H1 (cell line): ENCODE measurements at regions not wholly inside any gene's neighbourhood (a gene's known extent, or its start where the extent isn't known, plus 50 kb on each side); places are given as distances from the start of the nearest gene placed in this dataset.

Experiments
- CTCF ChIA-PET: fragments of 300-600 bp; sonication (Branson Sonifier 250); formaldehyde crosslinking; loops from one replicate; lab custom pipeline; 2021; ENCODE audit not compliant: partially characterized antibody; lab: Charles Lee
- POLR2A ChIA-PET: fragments of 300-600 bp; sonication (Branson Sonifier 250); formaldehyde crosslinking; loops from one replicate; lab custom pipeline; 2021; ENCODE audit warnings: inconsistent platforms; ENCODE audit not compliant: partially characterized antibody; lab: Charles Lee
- DNase-seq, 2 experiments: peaks; one replicate each; pipeline versions ENCODE4 v3.0.0 to v3.0.0-alpha.2; 2010 to 2022; ENCODE audit warnings: low spot score in 2 of 2, low read depth in 1 of 2, mixed read lengths in 1 of 2
- FAIRE-seq: peaks from 2 replicates; lab custom pipeline; 2011; peaks lifted over from hg19 to GRCh38; lab: Jason Lieb, UNC
- H2AFZ ChIP-seq: 2 replicates; pipeline ENCODE4 v1.8.1; 2012; ENCODE audit warnings: low read length, inconsistent platforms
- H2AK5ac ChIP-seq: 2 replicates; pipeline ENCODE4 v1.6.1; 2013; ENCODE audit warnings: low read depth, low read length
- H2BK120ac ChIP-seq: replicated peaks from 2 replicates; pipeline ENCODE3; 2013; ENCODE audit warnings: low read depth, low read length, inconsistent platforms
- H2BK12ac ChIP-seq: 2 replicates; pipeline ENCODE4 v1.6.1; 2013; ENCODE audit warnings: low read depth, low read length
- H2BK15ac ChIP-seq: 2 replicates; pipeline ENCODE4 v1.6.1; 2013; ENCODE audit warnings: low read length
- H2BK20ac ChIP-seq: 2 replicates; pipeline ENCODE4 v1.6.1; 2013; ENCODE audit warnings: low read length
- H2BK5ac ChIP-seq: 2 replicates; pipeline ENCODE4 v1.6.1; 2013; ENCODE audit warnings: low read depth, low read length
- H3K14ac ChIP-seq: 2 replicates; pipeline ENCODE4 v1.6.1; 2013; ENCODE audit warnings: inconsistent platforms; ENCODE audit not compliant: insufficient read length
- H3K18ac ChIP-seq: 2 replicates; pipeline ENCODE4 v1.6.1; 2013; ENCODE audit warnings: low read length; ENCODE audit errors: extremely low read depth
- H3K23ac ChIP-seq: 2 replicates; pipeline ENCODE4 v1.6.1; 2013; ENCODE audit warnings: inconsistent platforms; ENCODE audit not compliant: insufficient read length
- H3K23me2 ChIP-seq: 2 replicates; pipeline ENCODE4 v1.6.1; 2013; ENCODE audit warnings: low read depth, low read length
- H3K27ac ChIP-seq: 2 replicates; pipeline ENCODE4 v1.6.1; 2011; ENCODE audit warnings: low read depth, low read length, inconsistent platforms
- H3K27me3 ChIP-seq, 4 experiments: replicated peaks in 1 of 4; 1 replicate in 1 of 4; 2 replicates in 3 of 4; pipeline versions ENCODE4 v1.6.1 to v1.8.1; 2011 to 2013; ENCODE audit warnings: low read length in 3 of 4, mild to moderate bottlenecking in 3 of 4, inconsistent platforms in 2 of 4, mixed read lengths in 2 of 4, moderate library complexity in 1 of 4; ENCODE audit not compliant: control insufficient read depth in 3 of 4, insufficient read depth in 3 of 4; ENCODE audit errors: extremely low read depth in 1 of 4
- H3K36me3 ChIP-seq, 4 experiments: 2 replicates each; pipeline versions ENCODE4 v1.6.1 to v1.8.1; 2011 to 2013; ENCODE audit warnings: mild to moderate bottlenecking in 4 of 4, low read length in 3 of 4, moderate library complexity in 2 of 4, control low read depth in 1 of 4, inconsistent platforms in 1 of 4; ENCODE audit not compliant: insufficient read depth in 4 of 4, control insufficient read depth in 2 of 4
- H3K4ac ChIP-seq: replicated peaks from 2 replicates; pipeline ENCODE3; 2013; ENCODE audit warnings: low read length, low read depth, mixed read lengths, inconsistent platforms; ENCODE audit not compliant: insufficient read length
- H3K4me1 ChIP-seq, 4 experiments: replicated peaks in 1 of 4; 1 replicate in 1 of 4; 2 replicates in 3 of 4; pipeline versions ENCODE4 v1.6.1 to v1.8.1; 2011 to 2013; ENCODE audit warnings: low read length in 3 of 4, inconsistent platforms in 2 of 4, mixed read lengths in 1 of 4; ENCODE audit not compliant: insufficient read depth in 4 of 4, control insufficient read depth in 3 of 4
- H3K4me2 ChIP-seq, 2 experiments: 2 replicates each; pipeline versions ENCODE4 v1.6.1 to v1.8.1; 2011 to 2013; ENCODE audit warnings: low read depth in 2 of 2, low read length in 2 of 2, control low read depth in 1 of 2, inconsistent platforms in 1 of 2, mild to moderate bottlenecking in 1 of 2; ENCODE audit not compliant: insufficient read depth in 1 of 2
- H3K4me3 ChIP-seq, 4 experiments: fragments of 200-600, 300-600 bp in 1 of 4; sonication (generic), shearing (Covaris generic), sonication (Bioruptor Twin) in 1 of 4; 2 replicates each; pipeline versions ENCODE4 v1.5.1 to v1.8.1; 2011 to 2016; ENCODE audit warnings: low read length in 4 of 4, low read depth in 3 of 4, control low read depth in 2 of 4, inconsistent platforms in 2 of 4, mild to moderate bottlenecking in 2 of 4, mixed read lengths in 1 of 4, moderate library complexity in 1 of 4; ENCODE audit not compliant: insufficient read depth in 2 of 4; ENCODE audit errors: extremely low read depth in 1 of 4
- H3K56ac ChIP-seq: replicated peaks from 2 replicates; pipeline ENCODE3; 2013; ENCODE audit warnings: low read depth, mild to moderate bottlenecking, mixed read lengths, low read length, inconsistent platforms; ENCODE audit not compliant: insufficient read length
- H3K79me1 ChIP-seq: 2 replicates; pipeline ENCODE4 v1.6.1; 2013; ENCODE audit warnings: low read depth, low read length, control low read depth
- H3K79me2 ChIP-seq, 2 experiments: 2 replicates each; pipeline versions ENCODE4 v1.6.1 to v1.8.1; 2012 to 2013; ENCODE audit warnings: low read length in 2 of 2, mild to moderate bottlenecking in 2 of 2, inconsistent platforms in 1 of 2; ENCODE audit not compliant: insufficient read depth in 2 of 2, control insufficient read depth in 1 of 2
- H3K9ac ChIP-seq, 4 experiments: replicated peaks in 1 of 4; 1 replicate in 1 of 4; 2 replicates in 3 of 4; pipeline versions ENCODE4 v1.6.1 to v1.8.1; 2011 to 2013; ENCODE audit warnings: low read depth in 3 of 4, low read length in 3 of 4, control low read depth in 2 of 4, mild to moderate bottlenecking in 2 of 4, moderate library complexity in 2 of 4, inconsistent platforms in 1 of 4; ENCODE audit errors: extremely low read depth in 1 of 4
- H3K9me3 ChIP-seq, 2 experiments: 2 replicates each; pipeline versions ENCODE4 v1.6.1 to v1.8.1; 2012 to 2013; ENCODE audit warnings: mild to moderate bottlenecking in 2 of 2, moderate library complexity in 2 of 2, control low read depth in 1 of 2, inconsistent platforms in 1 of 2, low read depth in 1 of 2, low read length in 1 of 2, mixed read lengths in 1 of 2; ENCODE audit not compliant: insufficient read depth in 2 of 2
- H4K20me1 ChIP-seq, 2 experiments: replicated peaks in 1 of 2; 2 replicates each; pipeline versions ENCODE3 to v1.8.1; 2011 to 2013; ENCODE audit warnings: inconsistent platforms in 2 of 2, low read length in 2 of 2, mild to moderate bottlenecking in 1 of 2; ENCODE audit not compliant: insufficient read depth in 2 of 2, control insufficient read depth in 1 of 2
- H4K5ac ChIP-seq: 2 replicates; pipeline ENCODE4 v1.6.1; 2013; ENCODE audit warnings: low read length, low read depth, mixed read lengths, inconsistent platforms; ENCODE audit not compliant: insufficient read length
- H4K8ac ChIP-seq: 2 replicates; pipeline ENCODE4 v1.8.0; 2013; ENCODE audit warnings: mild to moderate bottlenecking, moderate library complexity, low read length, inconsistent platforms; ENCODE audit not compliant: insufficient read depth; ENCODE audit errors: extremely low read depth
- H4K91ac ChIP-seq: replicated peaks from 2 replicates; pipeline ENCODE3; 2013; ENCODE audit warnings: low read length, mixed read lengths, inconsistent platforms; ENCODE audit not compliant: insufficient read length
- BCL11A ChIP-seq, 2 experiments: IDR thresholded peaks; one replicate each; pipeline ENCODE4 v1.6.1; 2011; ENCODE audit warnings: low read depth in 2 of 2, low read length in 2 of 2, mild to moderate bottlenecking in 2 of 2
- BRCA1 ChIP-seq: IDR thresholded peaks from 2 replicates; pipeline ENCODE4 v1.6.1; 2012; ENCODE audit warnings: low read depth, low read length, improper control_type of control experiment
- JUN ChIP-seq: IDR thresholded peaks from 2 replicates; pipeline ENCODE4 v1.6.1; 2011; ENCODE audit warnings: low read depth, mild to moderate bottlenecking, improper control_type of control experiment, low read length
- NANOG ChIP-seq: IDR thresholded peaks from 2 replicates; pipeline ENCODE4 v1.6.1; 2011; ENCODE audit warnings: low read length, low read depth, mild to moderate bottlenecking, inconsistent platforms; ENCODE audit not compliant: insufficient read depth, poor library complexity, severe bottlenecking
- POU5F1 ChIP-seq: IDR thresholded peaks from 2 replicates; pipeline ENCODE4 v1.6.1; 2011; ENCODE audit warnings: low read depth, mild to moderate bottlenecking, low read length, moderate library complexity
- RXRA ChIP-seq: IDR thresholded peaks from 2 replicates; pipeline ENCODE4 v1.6.1; 2011; ENCODE audit warnings: low read depth, mild to moderate bottlenecking, low read length, moderate library complexity; ENCODE audit not compliant: insufficient read depth
- SP2 ChIP-seq: IDR thresholded peaks from 2 replicates; pipeline ENCODE4 v1.6.1; 2012; ENCODE audit warnings: mild to moderate bottlenecking, low read length, inconsistent platforms
- SRF ChIP-seq: IDR thresholded peaks from 2 replicates; pipeline ENCODE4 v1.6.1; 2011; ENCODE audit warnings: mild to moderate bottlenecking, low read depth, low read length, moderate library complexity
- TAF1 ChIP-seq: IDR thresholded peaks from 2 replicates; pipeline ENCODE4 v1.6.1; 2011; ENCODE audit warnings: mild to moderate bottlenecking, low read depth, low read length
- TEAD4 ChIP-seq: IDR thresholded peaks from 2 replicates; pipeline ENCODE4 v1.6.1; 2012; ENCODE audit warnings: low read depth, low read length, inconsistent platforms, mixed read lengths
- ZNF274 ChIP-seq: IDR thresholded peaks from 2 replicates; pipeline ENCODE4 v1.7.0; 2012; ENCODE audit warnings: low read length, borderline replicate concordance; ENCODE audit errors: extremely low read depth
- WGBS, 2 experiments: shearing (Covaris generic) in 1 of 2; methylation state at CpG; one replicate each; pipeline versions ENCODE4 v1.1.6 to v1.1.7; 2013 to 2015; ENCODE audit warnings: low lambda C conversion rate in 2 of 2, mixed read lengths in 2 of 2, inconsistent platforms in 1 of 2, low coverage in 1 of 2, missing lambda C conversion rate in 1 of 2; ENCODE audit not compliant: insufficient replicate concordance in 2 of 2, insufficient coverage in 1 of 2, insufficient read length in 1 of 2; ENCODE audit errors: extremely low coverage in 1 of 2, missing lambda C conversion rate in 1 of 2; 5-methylcytosine and 5-hydroxymethylcytosine counted together
- TF ChIP-seq, protein P1 (sequence below): IDR thresholded peaks from 2 replicates; pipeline ENCODE4 v1.6.1; 2011; ENCODE audit warnings: low read depth, mild to moderate bottlenecking, low read length; ENCODE audit not compliant: insufficient read depth
- TF ChIP-seq, protein P2 (sequence below): IDR thresholded peaks from 2 replicates; pipeline ENCODE4 v1.6.1; 2012; ENCODE audit warnings: low read length, inconsistent platforms

DNA sequence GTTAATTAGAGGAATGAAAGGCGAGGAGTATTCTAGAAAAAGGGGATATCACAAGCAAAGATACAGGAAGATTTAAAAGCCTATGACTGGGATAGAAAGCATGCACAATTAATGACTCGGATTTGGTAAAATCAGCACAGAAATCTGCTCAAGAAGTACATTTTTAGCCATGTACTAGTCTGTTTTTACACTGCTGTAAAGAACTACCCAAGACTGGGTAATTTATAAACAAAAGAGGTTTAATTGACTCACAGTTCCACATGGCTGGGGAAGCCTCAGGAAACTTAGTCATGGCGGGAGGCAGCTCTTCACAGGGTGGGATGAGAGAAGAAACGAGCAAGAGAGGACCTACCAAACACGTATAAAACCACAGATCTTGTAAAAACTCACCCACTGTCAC is 716.3 kb upstream of the MDGA2 start:
- no peaks in the 10 kb centered on the region for H3K23me2 ChIP-seq
- CTCF ChIA-PET: interaction anchor here (0.6 kb wide), 1 partner anchor 17 kb away, joined by 7 read pairs; no protein-coding TSS in a partner anchor
- no peak overlapping the region for H4K91ac ChIP-seq
- no peaks in the 10 kb centered on the region for H3K4me1 ChIP-seq
- no peak overlapping the region for H3K56ac ChIP-seq
- no peak overlapping the region for H3K9ac ChIP-seq
- H2AK5ac ChIP-seq: no peak overlapping the region
- no peak overlapping the region for H4K5ac ChIP-seq
- POLR2A ChIA-PET: no interaction called here
- no peak overlapping the region for H2BK20ac ChIP-seq
- H2BK12ac ChIP-seq: no peak overlapping the region
- H4K20me1 ChIP-seq: no peaks in the 10 kb centered on the region
- FAIRE-seq: no peak
- no peaks in the 10 kb centered on the region for H3K79me1 ChIP-seq
- no peak overlapping the region for H2BK5ac ChIP-seq
- H3K4me2 ChIP-seq: no peak overlapping the region
- no peak overlapping the region for H3K27ac ChIP-seq
- no peak overlapping the region for H3K4me3 ChIP-seq
- no peak overlapping the region for H2BK15ac ChIP-seq
- 82% methylated on average over 5 of the region's 5 CpGs; no CpG with 5 or more reads in 1 of the 2 experiments for WGBS, 2 experiments
- H3K14ac ChIP-seq: no peak overlapping the region
- H3K4ac ChIP-seq: no peak overlapping the region
- no peak overlapping the region for H4K8ac ChIP-seq
- H3K36me3 ChIP-seq: no peaks in the 10 kb centered on the region
- DNase-seq: no peak
- H2AFZ ChIP-seq: no peak overlapping the region
- H3K27me3 ChIP-seq: no peaks in the 10 kb centered on the region
- H3K9me3 ChIP-seq: no peaks in the 10 kb centered on the region
- no peak overlapping the region for H2BK120ac ChIP-seq
- H3K79me2 ChIP-seq: no peaks in the 10 kb centered on the region
- H3K18ac ChIP-seq: no peak overlapping the region
- H3K23ac ChIP-seq: no peak overlapping the region
- TF ChIP-seq NANOG: no peak
- no peak for TF ChIP-seq SP2
- TF ChIP-seq SRF: no peak
- no peak for TF ChIP-seq BCL11A (IDR thresholded peaks at IDR 0.05; ENCODE audit: low read depth in 2 of 2, low read length in 2 of 2)
- TF ChIP-seq, protein P1, sequence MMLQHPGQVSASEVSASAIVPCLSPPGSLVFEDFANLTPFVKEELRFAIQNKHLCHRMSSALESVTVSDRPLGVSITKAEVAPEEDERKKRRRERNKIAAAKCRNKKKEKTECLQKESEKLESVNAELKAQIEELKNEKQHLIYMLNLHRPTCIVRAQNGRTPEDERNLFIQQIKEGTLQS: no peak
- TF ChIP-seq JUN: no peak
- no peak for TF ChIP-seq TEAD4
- TF ChIP-seq POU5F1: no peak
- TF ChIP-seq RXRA: no peak
- no peak for TF ChIP-seq BRCA1
- no peak for TF ChIP-seq ZNF274
- TF ChIP-seq, protein P2, sequence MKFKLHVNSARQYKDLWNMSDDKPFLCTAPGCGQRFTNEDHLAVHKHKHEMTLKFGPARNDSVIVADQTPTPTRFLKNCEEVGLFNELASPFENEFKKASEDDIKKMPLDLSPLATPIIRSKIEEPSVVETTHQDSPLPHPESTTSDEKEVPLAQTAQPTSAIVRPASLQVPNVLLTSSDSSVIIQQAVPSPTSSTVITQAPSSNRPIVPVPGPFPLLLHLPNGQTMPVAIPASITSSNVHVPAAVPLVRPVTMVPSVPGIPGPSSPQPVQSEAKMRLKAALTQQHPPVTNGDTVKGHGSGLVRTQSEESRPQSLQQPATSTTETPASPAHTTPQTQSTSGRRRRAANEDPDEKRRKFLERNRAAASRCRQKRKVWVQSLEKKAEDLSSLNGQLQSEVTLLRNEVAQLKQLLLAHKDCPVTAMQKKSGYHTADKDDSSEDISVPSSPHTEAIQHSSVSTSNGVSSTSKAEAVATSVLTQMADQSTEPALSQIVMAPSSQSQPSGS: no peak
- no peak for TF ChIP-seq TAF1
